HG03097 (cell line): ENCODE measurements at regions not wholly inside any gene's neighbourhood (a gene's known extent, or its start where the extent isn't known, plus 50 kb on each side); places are given as distances from the start of the nearest gene placed in this dataset.
"Not testable (repeated sequence)": the region's sequence is repeated elsewhere in the genome, so short reads cannot be mapped to it uniquely, and the experiment has no call there.

Source experiments
- ATAC-seq: cut with Tn5 transposase; IDR thresholded peaks from one replicate; pipeline ENCODE4 v1.9.1; 2021; ENCODE audit not compliant: unreplicated experiment, low FRiP score

GRCh38 chr3:178084938-178085816 lies 451.1 kb upstream of the KCNMB2 start:
- no peak for ATAC-seq

- no peak for ATAC-seq
Measured at GRCh38 chr3:178085817-178086123, 450.5 kb upstream of the KCNMB2 start.

GRCh38 chr3:178086144-178086825 lies 450.0 kb upstream of the KCNMB2 start:
- no peak for ATAC-seq

GRCh38 chr3:178087376-178087775 lies 448.9 kb upstream of the KCNMB2 start:
- ATAC-seq = no peak

GRCh38 chr3:178088963-178089362 lies 447.3 kb upstream of the KCNMB2 start:
- no peak for ATAC-seq

- ATAC-seq = no peak
Measured at GRCh38 chr3:178090899-178091298, 445.3 kb upstream of the KCNMB2 start.

- ATAC-seq = no peak
Measured at GRCh38 chr3:178095522-178095921, 440.7 kb upstream of the KCNMB2 start.

- ATAC-seq = no peak
Measured at GRCh38 chr3:178096955-178097354, 439.3 kb upstream of the KCNMB2 start.

GRCh38 chr3:178097576-178097975 lies 438.7 kb upstream of the KCNMB2 start:
- ATAC-seq = no peak

- no peak for ATAC-seq
Measured at GRCh38 chr3:178099274-178099673, 437.0 kb upstream of the KCNMB2 start.

GRCh38 chr3:178099862-178100261 lies 436.4 kb upstream of the KCNMB2 start:
- no peak for ATAC-seq

GRCh38 chr3:178100908-178101307 lies 435.3 kb upstream of the KCNMB2 start:
- ATAC-seq = no peak

GRCh38 chr3:178103140-178103539 lies 433.1 kb upstream of the KCNMB2 start:
- no peak for ATAC-seq

GRCh38 chr3:178107804-178108203 lies 428.4 kb upstream of the KCNMB2 start:
- no peak for ATAC-seq

GRCh38 chr3:178109691-178110090 lies 426.5 kb upstream of the KCNMB2 start:
- no peak for ATAC-seq

GRCh38 chr3:178112134-178112533 lies 424.1 kb upstream of the KCNMB2 start:
- no peak for ATAC-seq

GRCh38 chr3:178112552-178112951 lies 423.7 kb upstream of the KCNMB2 start:
- not testable (repeated sequence) for ATAC-seq

- ATAC-seq = no peak
Measured at GRCh38 chr3:178117641-178118040, 418.6 kb upstream of the KCNMB2 start.

- not testable (repeated sequence) for ATAC-seq
Measured at GRCh38 chr3:178119608-178120295, 416.5 kb upstream of the KCNMB2 start.

GRCh38 chr3:178120367-178120766 lies 415.9 kb upstream of the KCNMB2 start:
- no peak for ATAC-seq

GRCh38 chr3:178126686-178127085 lies 409.6 kb upstream of the KCNMB2 start:
- no peak for ATAC-seq
